GM18870 (cell line): ENCODE measurements at regions not wholly inside any gene's neighbourhood (a gene's known extent, or its start where the extent isn't known, plus 50 kb on each side); places are given as distances from the start of the nearest gene placed in this dataset.
"Not testable (repeated sequence)": the region's sequence is repeated elsewhere in the genome, so short reads cannot be mapped to it uniquely, and the experiment has no call there.

Source experiments
- ATAC-seq: cut with Tn5 transposase; IDR thresholded peaks from one replicate; pipeline ENCODE4 v1.9.1; 2021; ENCODE audit warnings: moderate library complexity; ENCODE audit not compliant: unreplicated experiment

- ATAC-seq, result no peak
Observed at GRCh38 chr14:89699071-89699470, 255.5 kb downstream of the EFCAB11 start.

DNA sequence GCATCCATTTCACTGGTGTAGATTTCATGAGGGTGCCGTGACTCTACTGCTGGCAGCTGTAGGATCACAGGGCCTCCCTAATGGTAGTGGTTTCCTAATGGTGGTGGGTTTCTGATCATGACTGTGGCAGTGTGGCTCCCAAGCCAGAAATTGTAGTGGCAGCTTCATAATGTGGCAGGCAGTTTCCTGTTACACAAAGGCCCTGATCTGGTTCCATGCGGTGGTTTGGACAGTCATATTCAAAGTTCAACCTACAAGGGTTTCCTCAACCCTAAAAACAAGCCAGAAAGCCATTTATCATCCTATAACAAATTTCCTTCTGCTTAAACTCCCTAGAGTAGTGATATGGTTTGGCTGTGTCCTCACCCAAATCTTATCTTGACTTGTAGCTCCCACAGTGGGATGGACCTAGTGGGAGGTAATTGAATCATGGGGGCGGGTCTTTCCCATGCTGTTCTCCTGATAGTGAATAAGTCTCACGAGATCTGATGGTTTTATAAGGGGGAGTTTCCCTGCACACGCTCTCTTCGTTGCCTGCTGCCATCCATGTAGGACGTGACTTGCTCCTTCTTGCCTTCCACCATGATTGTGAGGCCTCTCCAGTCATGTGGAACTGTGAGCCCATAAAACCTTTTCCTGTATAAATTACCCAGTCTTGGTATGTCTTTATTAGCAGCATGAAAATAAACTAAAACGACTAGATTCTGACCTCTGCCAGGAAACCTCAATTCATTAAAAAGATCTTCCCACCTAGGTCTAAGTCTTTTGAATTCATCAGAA is 257.1 kb downstream of the EFCAB11 start:
- no peak for ATAC-seq

GRCh38 chr14:89695846-89696245 is 258.7 kb downstream of the EFCAB11 start:
- no peak for ATAC-seq

- ATAC-seq, result no peak
Observed at GRCh38 chr14:89690139-89690538, 264.4 kb downstream of the EFCAB11 start.

- ATAC-seq, result not testable (repeated sequence)
Observed at GRCh38 chr14:89689711-89690110, 264.8 kb downstream of the EFCAB11 start.

- no peak for ATAC-seq
Observed at GRCh38 chr14:89688507-89689211, 265.9 kb downstream of the EFCAB11 start.

- not testable (repeated sequence) for ATAC-seq
Observed at GRCh38 chr14:89687129-89687528, 267.4 kb downstream of the EFCAB11 start.

GRCh38 chr14:89684139-89684538 is 267.1 kb upstream of the FOXN3 start:
- ATAC-seq, result no peak

GRCh38 chr14:89681086-89682018 is 264.3 kb upstream of the FOXN3 start:
- peak; percentile 88 for ATAC-seq

GRCh38 chr14:89680156-89680555 is 263.1 kb upstream of the FOXN3 start:
- ATAC-seq, result no peak

GRCh38 chr14:89678768-89679167 is 261.7 kb upstream of the FOXN3 start:
- no peak for ATAC-seq

GRCh38 chr14:89675590-89675989 is 258.6 kb upstream of the FOXN3 start:
- no peak for ATAC-seq

DNA sequence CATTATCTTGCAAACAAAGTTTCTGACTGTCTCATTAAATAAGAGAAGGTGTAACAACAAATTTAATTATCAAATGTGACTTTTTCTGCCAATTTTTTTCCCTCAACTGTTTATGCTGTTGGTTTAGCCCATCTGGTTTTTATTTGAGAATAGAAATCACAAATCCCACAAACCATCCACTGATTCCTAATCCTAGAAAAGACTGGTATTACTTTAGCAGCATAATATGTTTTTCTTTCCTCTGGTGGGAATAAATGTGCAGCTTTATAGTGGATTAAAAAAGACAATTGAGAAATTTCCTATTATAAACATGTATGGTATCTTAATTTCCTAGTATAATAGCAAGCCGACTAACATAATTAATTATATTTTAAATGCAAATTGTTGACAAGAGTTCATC is 257.9 kb upstream of the FOXN3 start:
- no peak for ATAC-seq

DNA sequence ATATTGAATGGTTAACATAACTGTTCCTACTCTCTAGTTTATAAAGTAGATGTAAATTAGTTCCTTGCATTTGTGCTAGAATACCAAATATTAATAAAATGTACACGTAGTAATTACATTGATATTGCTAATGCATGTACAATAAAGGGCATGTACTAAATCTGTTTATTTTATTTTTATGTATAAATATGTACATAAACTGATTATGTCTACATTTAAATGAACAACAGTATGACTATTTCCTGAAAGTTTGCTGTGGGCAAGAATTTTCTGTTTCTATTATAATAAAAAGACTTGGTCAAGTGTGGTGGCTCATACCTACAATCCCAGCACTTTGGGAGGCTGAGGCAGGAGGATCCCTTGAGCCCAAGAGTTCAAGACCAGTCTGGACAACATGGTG is 257.2 kb upstream of the FOXN3 start:
- no peak for ATAC-seq

DNA sequence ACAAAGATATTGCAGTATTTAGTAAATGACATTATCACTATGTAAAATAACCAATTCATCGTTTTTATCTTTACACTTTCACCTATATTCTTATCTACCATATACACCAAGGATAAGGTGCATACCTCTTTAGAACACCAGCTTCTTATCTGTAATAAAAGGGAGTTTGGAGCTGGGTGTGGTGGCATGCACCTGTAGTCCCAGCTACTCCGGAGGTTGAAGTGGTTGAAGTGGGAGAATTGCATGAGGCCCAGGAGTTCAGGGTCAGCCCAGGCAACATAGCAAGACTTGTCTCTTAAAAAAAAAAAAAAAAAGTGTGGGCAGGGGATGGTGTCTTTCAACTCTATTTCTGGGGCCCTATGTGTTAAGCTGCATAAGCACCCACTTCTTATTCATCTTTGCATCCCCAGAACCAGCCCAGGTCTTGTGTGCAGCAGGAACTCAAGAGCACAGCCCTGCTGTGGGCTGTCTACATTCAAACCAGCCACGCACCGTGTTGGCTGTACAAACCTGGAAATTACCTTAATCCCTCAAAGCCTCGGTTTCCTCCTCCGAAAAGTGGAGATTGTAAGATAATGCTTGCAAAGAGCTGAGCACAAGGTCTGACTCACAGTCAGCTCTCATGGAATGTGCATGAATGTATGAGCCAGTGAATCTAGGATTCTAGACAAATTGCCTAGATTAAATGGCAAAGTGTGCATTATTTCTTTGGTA is 256.6 kb upstream of the FOXN3 start:
- no peak for ATAC-seq

GRCh38 chr14:89672636-89673511 is 255.8 kb upstream of the FOXN3 start:
- ATAC-seq, result no peak

- ATAC-seq, result peak; percentile 77
Observed at GRCh38 chr14:89669193-89669592, 252.2 kb upstream of the FOXN3 start.

DNA sequence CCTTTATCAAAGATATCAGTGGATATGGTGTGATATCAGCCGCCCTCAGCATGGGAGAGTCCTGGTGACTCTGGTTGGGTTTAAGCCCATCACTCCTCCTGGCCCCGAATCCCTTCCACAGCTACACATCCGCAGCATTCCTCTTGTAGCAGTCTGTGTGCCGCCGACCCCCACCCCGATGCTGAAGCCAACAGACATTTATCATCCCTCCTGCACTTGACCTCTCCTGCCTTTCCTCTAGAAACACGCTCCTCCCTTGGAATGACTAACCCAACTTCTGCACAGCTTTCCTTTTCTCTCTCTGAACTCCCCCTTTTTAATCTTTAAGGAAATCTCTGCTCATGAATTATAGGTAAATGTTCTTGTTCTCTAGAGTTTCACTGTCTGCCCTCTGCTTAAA is 250.9 kb upstream of the FOXN3 start:
- no peak for ATAC-seq

- ATAC-seq, result not testable (repeated sequence)
Observed at GRCh38 chr14:89665300-89666081, 248.5 kb upstream of the FOXN3 start.
